Rectal smooth muscle tissue (tissue), 1 donor: ENCODE measurements at regions not wholly inside any gene's neighbourhood (a gene's known extent, or its start where the extent isn't known, plus 50 kb on each side); places are given as distances from the start of the nearest gene placed in this dataset.
A peak's percentile ranks its signal among the peaks of the same experiment; 100 is the strongest.

Experiments used
- H3K27ac ChIP-seq: one replicate; pipeline ENCODE4 v1.7.0; 2013; ENCODE audit warnings: low read depth, low read length, inconsistent platforms
- H3K27me3 ChIP-seq: one replicate; pipeline ENCODE4 v1.7.0; 2013; ENCODE audit warnings: low read length; ENCODE audit not compliant: control insufficient read depth, insufficient read depth
- H3K36me3 ChIP-seq: one replicate; pipeline ENCODE4 v1.7.0; 2013; ENCODE audit warnings: low read length; ENCODE audit not compliant: control insufficient read depth, insufficient read depth
- H3K4me1 ChIP-seq: one replicate; pipeline ENCODE4 v1.7.0; 2013; ENCODE audit warnings: low read length; ENCODE audit not compliant: control insufficient read depth, insufficient read depth
- H3K4me3 ChIP-seq: one replicate; pipeline ENCODE4 v1.7.0; 2013; ENCODE audit warnings: low read length
- H3K9ac ChIP-seq: one replicate; pipeline ENCODE4 v1.7.0; 2013; ENCODE audit warnings: low read length

DNA sequence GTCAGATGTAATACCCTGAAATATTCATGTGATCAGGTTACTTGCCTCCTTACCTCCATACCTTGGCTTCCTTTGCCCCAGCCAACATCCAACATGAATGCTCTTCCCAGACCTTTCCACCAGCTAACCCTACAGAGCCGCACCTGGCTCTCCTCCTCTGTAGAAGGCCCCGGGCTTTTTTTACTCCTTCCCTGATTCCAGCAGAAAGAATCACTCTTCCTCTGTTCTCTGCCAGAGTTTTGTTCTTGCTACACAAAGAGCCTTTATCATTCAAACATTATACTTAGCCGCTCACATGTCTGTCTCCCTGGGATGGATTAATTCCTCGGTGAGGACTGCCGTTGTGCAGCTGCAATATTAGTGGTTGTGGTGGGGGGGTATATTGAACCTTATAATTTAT is 116.8 kb upstream of the GRAMD1B start:
- Histone ChIP-seq H3K36me3 (no peaks in the 10 kb centered on the region), H3K27ac (no peak overlapping the region), H3K9ac (no peak overlapping the region), H3K4me3 (no peak overlapping the region), H3K4me1 (no peaks in the 10 kb centered on the region), H3K27me3 (no peaks in the 10 kb centered on the region)

DNA sequence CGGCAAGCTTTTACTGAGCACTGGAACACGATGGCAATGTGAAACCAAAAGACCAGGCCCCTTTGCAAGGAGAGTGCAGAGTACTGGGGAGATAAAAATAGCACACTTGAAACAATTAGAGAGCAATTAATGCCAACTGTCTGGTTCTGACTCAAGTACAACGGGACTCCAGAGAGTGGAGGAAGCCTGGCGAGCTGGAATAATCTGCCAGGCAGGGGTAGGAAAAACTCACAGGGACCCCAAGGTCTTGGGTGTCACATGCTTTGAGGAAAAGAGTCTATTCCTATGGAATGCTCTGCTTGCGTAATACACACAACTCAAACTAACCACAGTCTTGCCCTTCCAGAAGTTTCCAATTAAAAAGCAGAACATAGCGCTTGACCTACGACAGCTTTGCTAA is 113.0 kb upstream of the CLMP start:
- Histone ChIP-seq H3K27ac (no peak overlapping the region), H3K4me3 (no peak overlapping the region), H3K9ac (no peak overlapping the region), H3K36me3 (no peaks in the 10 kb centered on the region), H3K4me1 (no peaks in the 10 kb centered on the region), H3K27me3 (no peaks in the 10 kb centered on the region)

DNA sequence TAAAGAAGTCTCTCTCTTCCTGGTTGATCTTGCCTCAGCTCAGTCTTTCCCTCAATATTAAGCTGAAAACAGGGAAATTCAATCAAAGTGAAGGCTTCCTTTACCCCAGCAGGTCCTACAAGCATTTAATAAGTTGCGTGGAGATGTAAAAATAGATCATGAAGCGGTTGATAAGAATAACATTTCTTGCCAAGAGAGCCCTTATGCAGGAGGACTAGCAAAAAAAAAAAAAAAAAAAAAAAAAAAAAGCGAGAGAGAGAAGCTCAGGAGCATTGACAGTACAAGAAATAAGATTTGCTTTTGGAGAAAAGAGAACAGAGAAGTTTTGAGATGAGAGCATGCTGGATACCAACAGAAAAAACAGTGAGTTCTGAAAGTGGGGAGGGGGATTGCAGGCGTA is 112.2 kb upstream of the CLMP start:
- H3K27ac ChIP-seq, result no peak overlapping the region

DNA sequence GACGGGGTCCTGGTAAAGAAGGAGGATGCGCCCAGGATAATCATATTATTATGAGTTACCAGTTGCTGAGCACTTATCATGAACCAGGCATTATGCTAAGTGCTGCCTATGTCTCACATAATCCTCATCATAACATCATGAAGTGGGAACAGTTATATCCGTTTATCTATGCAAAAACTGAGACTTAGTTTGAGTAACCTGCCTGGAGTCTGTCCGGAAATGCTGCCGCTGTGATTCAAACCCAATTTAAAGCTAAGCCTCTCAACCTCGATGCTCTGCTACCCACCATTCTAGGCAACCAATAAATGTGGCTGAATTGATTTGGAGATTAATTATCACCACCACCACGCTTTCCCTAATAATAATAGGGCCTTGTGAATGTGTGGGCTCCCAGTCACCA is 111.5 kb upstream of the CLMP start:
- no peaks in the 10 kb centered on the region for H3K27me3 ChIP-seq
- H3K9ac ChIP-seq, result no peak overlapping the region
- H3K36me3 ChIP-seq, result no peaks in the 10 kb centered on the region
- H3K4me3 ChIP-seq, result no peak overlapping the region
- H3K27ac ChIP-seq, result no peak overlapping the region
- H3K4me1 ChIP-seq, result no peaks in the 10 kb centered on the region

More for the DNA sequence above, 112.2 kb upstream of the CLMP start:
- Histone ChIP-seq H3K27me3 (no peaks in the 10 kb centered on the region), H3K36me3 (no peaks in the 10 kb centered on the region), H3K9ac (no peak overlapping the region), H3K4me3 (no peak overlapping the region), H3K4me1 (no peaks in the 10 kb centered on the region)

DNA sequence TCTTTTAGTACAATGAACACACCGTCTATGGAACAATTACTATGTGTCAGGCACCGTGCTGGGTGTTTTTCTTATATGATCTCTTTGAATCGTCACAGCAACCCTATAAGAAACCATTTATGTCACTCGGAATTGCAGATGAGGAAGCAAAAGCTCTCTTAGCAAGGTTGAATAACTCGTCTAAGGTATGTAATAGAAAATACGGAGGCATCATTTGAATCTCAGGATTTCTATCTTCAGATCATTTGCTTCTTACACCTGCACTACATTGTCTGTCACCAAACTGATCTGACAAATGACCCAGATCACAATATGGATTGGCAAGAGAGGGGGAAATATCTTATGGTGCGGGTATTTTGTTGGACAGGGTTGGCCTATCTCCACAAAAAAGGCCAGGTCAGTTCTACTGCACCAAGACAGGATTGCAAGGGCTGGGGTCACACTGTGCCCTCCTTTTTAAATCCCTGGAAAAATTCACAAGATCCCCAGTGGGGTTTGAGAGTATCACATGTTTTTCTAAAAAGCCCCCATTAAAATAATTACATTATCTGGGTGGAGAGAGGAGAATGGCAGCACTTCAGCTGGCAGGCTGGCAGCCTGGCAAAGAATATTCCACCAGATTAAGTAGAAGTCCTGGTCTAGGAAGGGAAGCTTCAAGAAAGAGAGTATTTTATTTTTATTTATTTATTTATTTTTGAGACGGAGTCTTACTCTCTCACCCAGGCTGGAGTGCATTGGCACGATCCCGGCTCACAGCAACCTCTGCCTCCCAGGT is 110.7 kb upstream of the CLMP start:
- Histone ChIP-seq H3K4me3 (no peak overlapping the region), H3K27me3 (no peaks in the 10 kb centered on the region), H3K27ac (no peak overlapping the region), H3K4me1 (no peaks in the 10 kb centered on the region), H3K9ac (no peak overlapping the region), H3K36me3 (no peaks in the 10 kb centered on the region)

DNA sequence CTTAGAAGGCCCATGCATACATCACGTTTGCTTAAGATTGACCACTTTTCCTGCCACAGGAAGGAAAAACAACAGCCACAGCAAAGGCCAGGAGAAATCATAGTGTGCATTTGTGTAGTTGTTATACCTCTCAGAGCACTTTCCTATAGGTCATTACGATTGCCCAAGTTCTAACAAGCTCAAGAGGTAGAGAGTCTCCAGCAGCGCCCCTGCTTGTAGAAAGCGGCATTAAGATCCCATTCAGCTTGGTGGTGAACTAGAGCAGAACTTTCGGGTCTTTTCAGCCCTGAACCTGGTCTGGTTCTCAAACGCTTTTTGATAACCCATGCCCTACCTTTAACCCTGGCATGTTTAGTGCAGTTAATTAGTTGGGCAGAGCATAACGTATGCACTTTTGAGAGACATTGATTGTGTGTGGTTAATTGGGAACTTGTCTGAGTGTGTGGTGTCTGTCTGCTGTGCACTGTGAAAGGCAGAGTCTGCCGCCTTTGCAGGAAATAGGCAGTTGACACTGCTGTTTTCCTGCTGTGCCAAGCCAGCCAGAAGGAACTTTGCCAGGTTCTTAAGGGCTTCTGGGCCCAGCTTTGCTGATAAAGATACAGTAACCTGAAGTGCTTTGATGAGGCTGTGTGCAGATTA is 109.9 kb upstream of the CLMP start:
- H3K4me3 ChIP-seq, result no peak overlapping the region
- H3K27ac ChIP-seq, result no peak overlapping the region
- no peak overlapping the region for H3K9ac ChIP-seq
- H3K36me3 ChIP-seq, result no peaks in the 10 kb centered on the region
- no peaks in the 10 kb centered on the region for H3K4me1 ChIP-seq
- H3K27me3 ChIP-seq, result no peaks in the 10 kb centered on the region

DNA sequence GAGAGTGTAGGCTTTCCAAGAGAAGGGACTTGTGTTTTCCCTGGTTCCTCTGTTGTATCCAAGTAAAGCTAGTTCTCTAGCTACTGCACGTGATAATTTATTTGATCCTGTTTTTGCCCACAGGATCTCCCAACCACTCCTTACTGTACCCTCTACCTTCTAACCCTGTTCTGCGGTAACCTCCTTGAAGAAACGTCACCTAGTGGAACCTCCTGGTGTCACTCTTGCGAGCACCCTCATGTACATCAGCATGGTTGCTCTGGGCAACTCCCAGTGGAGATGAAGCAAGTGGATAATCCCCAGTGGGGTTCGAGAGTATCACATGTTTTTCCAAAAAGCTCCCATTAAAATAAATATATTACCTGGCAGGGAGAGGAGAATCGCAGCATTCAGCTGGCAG is 108.9 kb upstream of the CLMP start:
- Histone ChIP-seq H3K4me3 (no peak overlapping the region), H3K9ac (no peak overlapping the region), H3K27me3 (peaks cover 5% of the 10 kb centered on the region), H3K4me1 (no peaks in the 10 kb centered on the region), H3K36me3 (no peaks in the 10 kb centered on the region), H3K27ac (no peak overlapping the region)

DNA sequence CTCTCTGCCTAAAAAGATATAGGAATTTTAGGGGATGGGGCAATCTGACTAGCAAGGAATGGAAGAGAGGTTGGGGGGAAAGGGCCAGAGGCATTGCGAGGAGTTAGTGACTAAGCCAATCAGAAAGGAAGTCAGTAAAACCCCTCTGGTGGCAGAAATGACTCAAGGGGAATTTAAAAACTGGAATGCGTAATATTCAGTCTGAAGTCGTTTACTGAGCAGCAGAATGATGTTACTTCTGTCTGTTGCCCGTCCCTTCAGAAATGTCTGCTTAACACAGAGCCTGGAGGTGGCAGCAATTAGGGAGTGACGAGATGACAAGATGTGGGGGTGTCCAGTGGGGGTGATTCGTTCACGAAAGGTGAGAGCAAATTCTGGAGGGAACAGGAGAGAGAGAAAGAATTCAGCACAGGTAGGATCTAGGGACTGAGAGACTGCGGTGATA is 107.7 kb upstream of the CLMP start:
- H3K27ac ChIP-seq, result no peak overlapping the region
- no peaks in the 10 kb centered on the region for H3K36me3 ChIP-seq

DNA sequence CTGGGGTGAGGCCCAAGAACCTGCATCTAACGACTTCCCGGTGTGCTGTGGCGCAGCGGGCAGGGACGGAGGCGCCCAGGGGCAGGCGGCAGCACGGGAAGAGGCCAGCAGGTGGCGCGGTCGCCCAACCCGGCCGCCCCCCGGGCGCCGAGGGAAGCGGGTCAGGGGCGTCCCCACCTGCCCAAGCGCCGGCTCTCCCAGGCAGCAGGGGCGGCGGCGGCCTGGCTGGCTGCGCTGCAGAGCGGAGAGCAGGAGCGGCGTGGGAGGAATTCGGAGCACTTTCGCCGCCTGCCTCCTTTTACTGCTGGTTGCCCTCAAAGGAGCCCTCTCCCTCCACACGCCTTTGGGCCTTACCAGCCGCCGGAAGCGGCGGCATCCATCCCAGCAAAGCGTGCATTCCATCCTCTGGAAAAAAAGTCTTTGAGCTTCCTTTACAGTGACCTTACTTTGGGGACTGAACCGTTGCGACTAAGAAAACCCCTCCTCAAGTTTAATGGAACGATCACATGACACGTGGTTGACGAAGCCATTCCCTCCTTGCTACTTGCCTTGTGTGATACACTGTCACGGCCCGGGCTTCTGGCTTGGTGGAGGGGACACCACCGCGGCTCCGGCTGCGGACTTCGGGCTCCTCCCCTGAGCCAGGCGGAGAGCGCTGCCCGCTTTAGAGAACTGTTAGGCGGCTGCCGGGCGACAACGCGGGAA is 106.8 kb upstream of the CLMP start:
- peak overlapping the region; percentile 49 for H3K4me3 ChIP-seq
- no peak overlapping the region for H3K9ac ChIP-seq
- no peak overlapping the region for H3K27ac ChIP-seq
- no peaks in the 10 kb centered on the region for H3K4me1 ChIP-seq
- H3K36me3 ChIP-seq, result no peaks in the 10 kb centered on the region
- peaks cover 5% of the 10 kb centered on the region for H3K27me3 ChIP-seq

More for the DNA sequence above, 107.7 kb upstream of the CLMP start:
- no peak overlapping the region for H3K4me3 ChIP-seq
- H3K27me3 ChIP-seq, result peaks cover 5% of the 10 kb centered on the region
- no peak overlapping the region for H3K9ac ChIP-seq
- H3K4me1 ChIP-seq, result no peaks in the 10 kb centered on the region

DNA sequence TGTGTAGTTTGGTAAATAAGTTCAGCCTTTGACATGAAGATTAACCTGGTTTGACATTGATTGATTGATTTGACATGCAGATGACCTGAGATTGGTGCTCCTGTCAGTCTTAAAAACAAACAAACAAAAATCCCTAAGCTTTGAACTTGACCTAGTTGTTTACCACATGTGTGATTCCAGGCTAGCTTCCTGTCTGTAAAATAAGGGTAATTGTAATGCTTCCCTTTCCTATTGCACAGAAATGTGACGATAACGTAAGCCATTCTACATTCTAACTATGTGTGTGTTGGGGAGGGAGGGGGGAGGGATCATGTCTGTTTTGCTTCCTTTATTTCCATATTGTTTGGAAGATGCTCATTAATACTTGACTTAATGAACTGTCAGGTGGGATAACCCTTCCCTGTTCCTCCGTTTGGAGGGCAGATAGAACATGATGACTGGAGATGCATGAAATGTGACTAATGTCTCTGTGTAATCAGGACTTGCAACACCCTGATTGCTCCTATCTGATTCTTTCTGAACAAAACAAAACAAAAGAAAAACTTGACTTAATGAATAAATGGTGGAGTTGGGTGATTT is 106.1 kb upstream of the CLMP start:
- Histone ChIP-seq H3K4me1 (no peaks in the 10 kb centered on the region), H3K27ac (no peak overlapping the region), H3K36me3 (no peaks in the 10 kb centered on the region), H3K9ac (no peak overlapping the region), H3K27me3 (peaks cover 5% of the 10 kb centered on the region), H3K4me3 (peak overlapping the region; percentile 49)

DNA sequence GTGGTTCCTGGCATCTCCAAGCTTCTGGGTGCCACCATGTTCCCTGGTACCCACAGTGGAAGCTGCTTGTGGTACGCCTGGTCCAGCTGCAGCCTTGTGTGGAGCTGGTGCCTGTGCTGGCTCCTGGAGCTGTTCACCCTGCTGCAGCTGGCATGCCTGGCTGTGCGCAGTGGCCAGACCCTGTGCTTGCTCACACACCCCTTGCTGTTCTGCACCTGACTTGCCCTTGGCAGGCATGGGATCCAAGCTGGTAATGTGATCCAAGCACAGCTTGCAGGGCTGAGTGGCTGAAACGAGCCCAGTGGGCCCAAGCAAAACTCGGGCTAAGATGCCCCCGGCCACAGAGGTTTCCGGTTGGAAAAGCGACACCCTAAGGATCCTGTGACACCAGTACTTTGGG is 104.7 kb upstream of the CLMP start:
- Histone ChIP-seq H3K4me1 (no peaks in the 10 kb centered on the region), H3K4me3 (no peak overlapping the region), H3K9ac (no peak overlapping the region), H3K27me3 (peaks cover 5% of the 10 kb centered on the region), H3K36me3 (no peaks in the 10 kb centered on the region), H3K27ac (no peak overlapping the region)
